ENCODE measurements at regions not wholly inside any gene's neighbourhood (a gene's known extent, or its start where the extent isn't known, plus 50 kb on each side); places are given as distances from the start of the nearest gene placed in this dataset.

GRCh38 chr1:239939602-239940001 lies 152.1 kb upstream of the FMN2 start:
- TF ChIP-seq EZH2phosphoT487 (IDR thresholded peaks at IDR 0.05; ENCODE audit: insufficient read depth, low read depth) (no peak), EZH2 (IDR thresholded peaks at IDR 0.05; ENCODE audit: insufficient read depth, poor library complexity, severe bottlenecking) (no peak)

Measured in GM23248 (cell line).